Gastroesophageal sphincter (tissue), 3 donors: ENCODE measurements at regions not wholly inside any gene's neighbourhood (a gene's known extent, or its start where the extent isn't known, plus 50 kb on each side); places are given as distances from the start of the nearest gene placed in this dataset.

Source experiments
- EP300 ChIP-seq: sonication (generic); formaldehyde crosslinking; IDR thresholded peaks from one replicate; pipeline ENCODE4 v1.6.1; 2017; ENCODE audit warnings: antibody characterized with exemption, mild to moderate bottlenecking
- TF ChIP-seq, protein P1 (sequence below), 4 experiments: fragments of 200-600 bp in 2 of 4; fragments of 450-650 bp in 2 of 4; sonication (generic) in 1 of 4; IDR thresholded peaks; one replicate each; pipeline ENCODE4 v1.5.1; 2017 to 2019; ENCODE audit warnings: antibody characterized with exemption in 4 of 4, mild to moderate bottlenecking in 2 of 4, moderate library complexity in 2 of 4

DNA sequence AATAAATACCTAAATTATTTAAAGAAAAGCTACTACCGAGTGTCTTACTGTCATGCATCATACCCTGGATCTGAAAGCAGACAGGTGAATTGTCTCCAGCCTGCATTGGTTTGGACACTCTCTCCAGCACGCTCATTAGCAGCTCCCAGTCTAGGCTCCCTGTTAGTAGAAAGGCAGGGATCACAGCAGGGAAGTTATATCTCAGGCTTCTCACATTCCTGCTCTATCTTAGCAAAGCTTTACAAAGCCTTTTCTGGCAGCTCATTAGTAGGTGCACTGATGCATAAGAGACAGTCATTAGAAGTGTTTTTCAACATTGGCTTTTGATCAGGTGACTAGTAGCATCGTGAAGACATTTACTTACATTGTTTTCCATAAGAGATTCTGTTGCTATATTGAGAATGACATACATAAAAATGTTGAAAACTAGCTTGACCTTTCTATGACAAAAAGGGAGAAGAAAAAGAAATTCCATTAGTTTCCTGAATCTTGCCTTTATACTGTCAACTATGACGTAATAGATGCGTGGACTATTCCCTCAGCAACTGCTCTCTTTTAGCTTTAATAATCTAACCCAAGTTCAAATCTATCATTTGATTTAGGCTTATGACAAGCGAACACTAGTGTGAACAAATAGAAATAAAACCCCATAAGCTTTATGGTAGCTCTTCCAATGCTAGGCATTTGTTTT lies 408.7 kb upstream of the KCNH7 start:
- TF ChIP-seq EP300 = no peak
- TF ChIP-seq, protein P1, sequence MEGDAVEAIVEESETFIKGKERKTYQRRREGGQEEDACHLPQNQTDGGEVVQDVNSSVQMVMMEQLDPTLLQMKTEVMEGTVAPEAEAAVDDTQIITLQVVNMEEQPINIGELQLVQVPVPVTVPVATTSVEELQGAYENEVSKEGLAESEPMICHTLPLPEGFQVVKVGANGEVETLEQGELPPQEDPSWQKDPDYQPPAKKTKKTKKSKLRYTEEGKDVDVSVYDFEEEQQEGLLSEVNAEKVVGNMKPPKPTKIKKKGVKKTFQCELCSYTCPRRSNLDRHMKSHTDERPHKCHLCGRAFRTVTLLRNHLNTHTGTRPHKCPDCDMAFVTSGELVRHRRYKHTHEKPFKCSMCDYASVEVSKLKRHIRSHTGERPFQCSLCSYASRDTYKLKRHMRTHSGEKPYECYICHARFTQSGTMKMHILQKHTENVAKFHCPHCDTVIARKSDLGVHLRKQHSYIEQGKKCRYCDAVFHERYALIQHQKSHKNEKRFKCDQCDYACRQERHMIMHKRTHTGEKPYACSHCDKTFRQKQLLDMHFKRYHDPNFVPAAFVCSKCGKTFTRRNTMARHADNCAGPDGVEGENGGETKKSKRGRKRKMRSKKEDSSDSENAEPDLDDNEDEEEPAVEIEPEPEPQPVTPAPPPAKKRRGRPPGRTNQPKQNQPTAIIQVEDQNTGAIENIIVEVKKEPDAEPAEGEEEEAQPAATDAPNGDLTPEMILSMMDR (IDR thresholded peaks at IDR 0.05) = no peak
